WERI-Rb-1 (cell line): ENCODE measurements at regions not wholly inside any gene's neighbourhood (a gene's known extent, or its start where the extent isn't known, plus 50 kb on each side); places are given as distances from the start of the nearest gene placed in this dataset.

Experiments
- DNase-seq: peaks from one replicate; pipeline ENCODE4 v3.0.0-alpha.2; 2020
- H3K27ac ChIP-seq: fragments of 250-450 bp; sonication (Bioruptor Pico); 2 replicates; pipeline ENCODE4 v1.5.1; 2020; ENCODE audit warnings: mild to moderate bottlenecking, moderate library complexity
- H3K27me3 ChIP-seq: fragments of 250-450 bp; sonication (Bioruptor Pico); 2 replicates; pipeline ENCODE4 v1.5.1; 2021; ENCODE audit warnings: mild to moderate bottlenecking, low read depth, moderate library complexity; ENCODE audit not compliant: insufficient read depth, severe bottlenecking
- H3K36me3 ChIP-seq: fragments of 250-450 bp; sonication (Bioruptor Pico); 2 replicates; pipeline ENCODE4 v1.5.1; 2020; ENCODE audit warnings: mild to moderate bottlenecking, moderate library complexity
- H3K4me3 ChIP-seq: 2 replicates; pipeline ENCODE4 v1.5.1; 2011; ENCODE audit warnings: low read depth, mild to moderate bottlenecking, control low read depth, low read length
- H3K9me3 ChIP-seq: fragments of 250-450 bp; sonication (Bioruptor Pico); 2 replicates; pipeline ENCODE4 v1.5.1; 2021; ENCODE audit warnings: mild to moderate bottlenecking, moderate library complexity; ENCODE audit not compliant: severe bottlenecking
- CTCF ChIP-seq: IDR thresholded peaks from 2 replicates; pipeline ENCODE4 v1.5.1; 2011; ENCODE audit warnings: low read depth, mild to moderate bottlenecking, control low read depth, inconsistent platforms, low read length

- TF ChIP-seq CTCF = no peak
- H3K27ac ChIP-seq = no peak overlapping the region
- H3K9me3 ChIP-seq = peaks cover 3% of the 10 kb centered on the region
- no peak for DNase-seq
- no peak overlapping the region for H3K4me3 ChIP-seq
- H3K27me3 ChIP-seq = no peaks in the 10 kb centered on the region
- no peaks in the 10 kb centered on the region for H3K36me3 ChIP-seq
Measured at GRCh38 chr11:95387325-95387724, 156.3 kb upstream of the SESN3 start.

GRCh38 chr11:95385577-95385976, 154.6 kb upstream of the SESN3 start:
- no peak overlapping the region for H3K27ac ChIP-seq
- H3K9me3 ChIP-seq = no peaks in the 10 kb centered on the region
- no peaks in the 10 kb centered on the region for H3K27me3 ChIP-seq
- TF ChIP-seq CTCF = no peak
- no peaks in the 10 kb centered on the region for H3K36me3 ChIP-seq
- no peak for DNase-seq
- H3K4me3 ChIP-seq = no peak overlapping the region

GRCh38 chr11:95379479-95379878, 148.5 kb upstream of the SESN3 start:
- Histone ChIP-seq H3K27ac (no peak overlapping the region), H3K9me3 (no peaks in the 10 kb centered on the region), H3K4me3 (no peak overlapping the region), H3K27me3 (no peaks in the 10 kb centered on the region), H3K36me3 (no peaks in the 10 kb centered on the region)
- DNase-seq = no peak
- TF ChIP-seq CTCF = no peak

GRCh38 chr11:95378789-95379188, 147.8 kb upstream of the SESN3 start:
- Histone ChIP-seq H3K36me3 (no peaks in the 10 kb centered on the region), H3K27me3 (no peaks in the 10 kb centered on the region), H3K4me3 (no peak overlapping the region), H3K9me3 (no peaks in the 10 kb centered on the region), H3K27ac (no peak overlapping the region)
- DNase-seq = no peak
- TF ChIP-seq CTCF = no peak

- Histone ChIP-seq H3K36me3 (no peaks in the 10 kb centered on the region), H3K9me3 (no peaks in the 10 kb centered on the region), H3K4me3 (no peak overlapping the region), H3K27me3 (no peaks in the 10 kb centered on the region), H3K27ac (no peak overlapping the region)
- TF ChIP-seq CTCF = no peak
- DNase-seq = no peak
Measured at GRCh38 chr11:95378111-95378510, 147.1 kb upstream of the SESN3 start.

GRCh38 chr11:95375886-95376285, 144.9 kb upstream of the SESN3 start:
- Histone ChIP-seq H3K27me3 (no peaks in the 10 kb centered on the region), H3K4me3 (no peak overlapping the region), H3K9me3 (no peaks in the 10 kb centered on the region), H3K36me3 (no peaks in the 10 kb centered on the region), H3K27ac (no peak overlapping the region)
- no peak for DNase-seq
- no peak for TF ChIP-seq CTCF
